ENCODE measurements at regions not wholly inside any gene's neighbourhood (a gene's known extent, or its start where the extent isn't known, plus 50 kb on each side); places are given as distances from the start of the nearest gene placed in this dataset.
A peak's percentile ranks its signal among the peaks of the same experiment; 100 is the strongest.

DNA sequence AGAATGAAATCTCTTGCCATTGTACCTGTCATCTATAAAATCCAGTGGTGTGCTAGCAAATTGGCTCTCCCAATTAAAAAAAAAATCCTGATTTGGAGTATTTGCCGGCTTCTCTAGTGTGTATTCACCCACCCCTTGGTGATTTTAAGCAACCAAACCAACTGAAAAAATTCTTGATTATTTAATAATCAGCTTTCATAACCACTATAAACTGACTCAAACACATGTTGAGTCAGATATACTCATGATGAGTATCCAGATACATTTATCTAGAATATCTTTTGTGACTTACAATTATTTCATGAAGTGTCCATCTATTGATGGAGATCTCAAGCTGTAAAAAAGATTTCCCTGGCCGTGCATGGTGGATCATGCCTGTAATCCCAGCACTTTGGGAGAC is 205.4 kb downstream of the RASSF9 start:
- TF ChIP-seq, protein P1, sequence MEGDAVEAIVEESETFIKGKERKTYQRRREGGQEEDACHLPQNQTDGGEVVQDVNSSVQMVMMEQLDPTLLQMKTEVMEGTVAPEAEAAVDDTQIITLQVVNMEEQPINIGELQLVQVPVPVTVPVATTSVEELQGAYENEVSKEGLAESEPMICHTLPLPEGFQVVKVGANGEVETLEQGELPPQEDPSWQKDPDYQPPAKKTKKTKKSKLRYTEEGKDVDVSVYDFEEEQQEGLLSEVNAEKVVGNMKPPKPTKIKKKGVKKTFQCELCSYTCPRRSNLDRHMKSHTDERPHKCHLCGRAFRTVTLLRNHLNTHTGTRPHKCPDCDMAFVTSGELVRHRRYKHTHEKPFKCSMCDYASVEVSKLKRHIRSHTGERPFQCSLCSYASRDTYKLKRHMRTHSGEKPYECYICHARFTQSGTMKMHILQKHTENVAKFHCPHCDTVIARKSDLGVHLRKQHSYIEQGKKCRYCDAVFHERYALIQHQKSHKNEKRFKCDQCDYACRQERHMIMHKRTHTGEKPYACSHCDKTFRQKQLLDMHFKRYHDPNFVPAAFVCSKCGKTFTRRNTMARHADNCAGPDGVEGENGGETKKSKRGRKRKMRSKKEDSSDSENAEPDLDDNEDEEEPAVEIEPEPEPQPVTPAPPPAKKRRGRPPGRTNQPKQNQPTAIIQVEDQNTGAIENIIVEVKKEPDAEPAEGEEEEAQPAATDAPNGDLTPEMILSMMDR (IDR thresholded peaks at IDR 0.05; ENCODE audit: low read depth, low read length) = no peak
- no peak for DNase-seq (ENCODE audit: extremely low read depth, low read depth)

DNA sequence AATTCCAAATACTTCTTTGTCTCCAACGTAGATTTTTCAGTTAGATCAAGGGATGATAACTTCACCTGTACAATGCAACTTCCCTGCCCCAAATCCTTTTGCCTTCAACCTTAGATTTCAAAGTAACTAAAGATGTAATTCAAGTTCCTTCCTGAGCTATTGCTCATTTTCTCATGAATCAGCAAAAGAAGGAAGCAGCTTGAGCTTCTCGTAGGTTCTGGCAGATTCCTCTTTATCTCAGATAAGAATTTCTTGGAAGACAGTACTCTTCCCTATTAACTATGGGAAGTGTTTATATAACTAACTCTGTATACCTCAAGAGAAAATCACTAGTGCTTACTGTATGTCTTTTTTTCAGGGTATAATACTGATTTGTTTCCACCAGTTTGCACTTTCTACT is 203.8 kb downstream of the RASSF9 start:
- DNase-seq (ENCODE audit: extremely low read depth, low read depth) = no peak
- TF ChIP-seq, protein P1 (IDR thresholded peaks at IDR 0.05; ENCODE audit: low read depth, low read length) = no peak

- TF ChIP-seq, protein P1 (IDR thresholded peaks at IDR 0.05; ENCODE audit: low read depth, low read length) = no peak
Measured at GRCh38 chr12:85633491-85633890, 202.7 kb downstream of the RASSF9 start.

DNA sequence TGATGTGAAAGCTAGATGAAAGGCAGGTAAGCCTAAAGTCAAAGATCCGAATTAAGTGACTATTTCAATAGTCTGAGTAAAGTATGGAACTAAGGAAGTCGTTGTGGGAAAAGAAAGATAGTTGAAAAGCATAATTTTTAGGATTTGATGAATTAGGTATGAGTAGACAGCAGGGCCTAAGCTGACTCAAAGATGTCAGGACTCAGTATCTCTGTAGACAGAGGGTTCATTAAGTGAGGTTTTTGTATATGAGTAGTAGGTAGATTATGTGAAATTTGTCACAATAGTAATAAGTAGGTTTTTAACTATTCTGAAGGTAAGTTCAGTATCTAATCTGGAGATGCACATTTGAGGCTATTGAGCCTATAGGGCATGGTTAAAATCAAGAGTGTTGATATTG is 196.4 kb downstream of the RASSF9 start:
- no peak for DNase-seq (ENCODE audit: extremely low read depth, low read depth)
- TF ChIP-seq, protein P1 (IDR thresholded peaks at IDR 0.05; ENCODE audit: low read depth, low read length) = no peak

More at GRCh38 chr12:85633491-85633890, 202.7 kb downstream of the RASSF9 start:
- DNase-seq (ENCODE audit: extremely low read depth, low read depth) = no peak

GRCh38 chr12:85641796-85642195 is 194.4 kb downstream of the RASSF9 start:
- TF ChIP-seq, protein P1 (IDR thresholded peaks at IDR 0.05; ENCODE audit: low read depth, low read length) = no peak
- no peak for DNase-seq (ENCODE audit: extremely low read depth, low read depth)

GRCh38 chr12:85642288-85642687 is 193.9 kb downstream of the RASSF9 start:
- no peak for DNase-seq (ENCODE audit: extremely low read depth, low read depth)
- TF ChIP-seq, protein P1 (IDR thresholded peaks at IDR 0.05; ENCODE audit: low read depth, low read length) = no peak

DNA sequence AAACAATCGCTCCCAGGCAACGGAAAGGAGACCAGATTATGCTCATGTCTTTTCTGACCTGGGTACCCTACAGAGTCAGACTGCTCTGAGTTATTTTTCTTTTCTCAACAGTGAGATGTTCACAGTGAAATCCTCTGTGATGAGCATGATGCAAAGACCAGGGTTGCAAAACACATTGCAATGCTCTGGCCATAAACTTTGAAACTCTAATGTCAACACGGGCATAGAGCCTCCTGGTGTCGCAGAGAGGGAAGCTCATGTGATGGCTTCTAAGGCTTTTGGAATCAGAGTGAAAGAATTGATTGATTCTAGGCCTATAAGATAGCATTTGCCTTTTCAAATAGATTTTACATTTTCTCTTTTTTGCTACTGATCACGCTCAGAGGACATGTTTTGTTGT is 193.4 kb downstream of the RASSF9 start:
- TF ChIP-seq, protein P1 (IDR thresholded peaks at IDR 0.05; ENCODE audit: low read depth, low read length) = peak; percentile 51
- DNase-seq (ENCODE audit: extremely low read depth, low read depth) = peak; percentile 16
